Neural cell (in vitro differentiated cells): ENCODE measurements at regions not wholly inside any gene's neighbourhood (a gene's known extent, or its start where the extent isn't known, plus 50 kb on each side); places are given as distances from the start of the nearest gene placed in this dataset.
A peak's percentile ranks its signal among the peaks of the same experiment; 100 is the strongest.

Experiments
- H2AFZ ChIP-seq: fragments of 200-600, 300-800 bp; sonication (generic), shearing (Covaris generic); 2 replicates; pipeline ENCODE4 v1.6.0; 2014; ENCODE audit warnings: low read depth, mild to moderate bottlenecking, antibody characterized with exemption, low read length, moderate library complexity
- H3F3A ChIP-seq: fragments of 200-600 bp; shearing (Covaris generic); 2 replicates; pipeline ENCODE4 v1.6.1; 2016; ENCODE audit warnings: mild to moderate bottlenecking, moderate library complexity, mixed read lengths, antibody characterized with exemption, low read length; ENCODE audit not compliant: insufficient read depth, poor library complexity, severe bottlenecking
- H3K27ac ChIP-seq: fragments of 200-600, 300-800 bp; sonication (generic), shearing (Covaris generic); 2 replicates; pipeline ENCODE4 v1.5.1; 2014; ENCODE audit warnings: mild to moderate bottlenecking, low read length, moderate library complexity
- H3K27me3 ChIP-seq: fragments of 300-800, 200-600 bp; sonication (generic), shearing (Covaris generic); 2 replicates; pipeline ENCODE4 v1.6.0; 2014; ENCODE audit warnings: mild to moderate bottlenecking, low read depth, low read length, moderate library complexity; ENCODE audit not compliant: insufficient read depth
- H3K36me3 ChIP-seq: fragments of 300-800, 200-600 bp; sonication (generic), shearing (Covaris generic); 2 replicates; pipeline ENCODE4 v1.5.1; 2014; ENCODE audit warnings: mild to moderate bottlenecking, antibody characterized with exemption, low read length, moderate library complexity; ENCODE audit not compliant: insufficient read depth
- H3K4me2 ChIP-seq: fragments of 300-800, 200-600 bp; sonication (generic), shearing (Covaris generic); 2 replicates; pipeline ENCODE4 v1.6.0; 2014; ENCODE audit warnings: mild to moderate bottlenecking, low read length
- H3K4me3 ChIP-seq: fragments of 300-800, 200-600 bp; sonication (generic), shearing (Covaris generic); 2 replicates; pipeline ENCODE4 v1.5.1; 2014; ENCODE audit warnings: mild to moderate bottlenecking, low read length, moderate library complexity
- H3K79me2 ChIP-seq: fragments of 200-600 bp; shearing (Covaris generic); replicated peaks from 2 replicates; pipeline ENCODE4 v1.6.0; 2014; ENCODE audit warnings: mild to moderate bottlenecking, low read length, moderate library complexity; ENCODE audit not compliant: insufficient read depth
- H3K9ac ChIP-seq: fragments of 300-800, 200-600 bp; sonication (generic), shearing (Covaris generic); 2 replicates; pipeline ENCODE4 v1.6.1; 2016; ENCODE audit warnings: mild to moderate bottlenecking, low read length, mixed read lengths
- H3K9me2 ChIP-seq: fragments of 200-600 bp; shearing (Covaris generic); 2 replicates; pipeline ENCODE4 v1.6.1; 2016; ENCODE audit warnings: mild to moderate bottlenecking, low read length, mixed read lengths; ENCODE audit not compliant: insufficient read depth
- H3K9me3 ChIP-seq: fragments of 200-600, 300-800 bp; sonication (generic), shearing (Covaris generic); 2 replicates; pipeline ENCODE4 v1.6.1; 2016; ENCODE audit warnings: mild to moderate bottlenecking, mixed run types, low read length, moderate library complexity, mixed read lengths
- H4K20me1 ChIP-seq: fragments of 200-600 bp; shearing (Covaris generic); 2 replicates; pipeline ENCODE4 v1.6.1; 2016; ENCODE audit warnings: mild to moderate bottlenecking, mixed run types; ENCODE audit not compliant: insufficient read depth
- EP300 ChIP-seq: fragments of 450-650 bp; conservative IDR thresholded peaks from 2 replicates; pipeline ENCODE4 v1.6.1; 2014; ENCODE audit warnings: antibody characterized with exemption, mild to moderate bottlenecking, moderate library complexity; ENCODE audit not compliant: poor library complexity, severe bottlenecking
- EZH2 ChIP-seq: fragments of 200-600, 300-800 bp; shearing (Covaris generic), sonication (generic); IDR thresholded peaks from 2 replicates; pipeline ENCODE4 v1.6.1; 2014; ENCODE audit warnings: antibody characterized with exemption, low read length, borderline replicate concordance, mild to moderate bottlenecking; ENCODE audit not compliant: insufficient read depth, poor library complexity, severe bottlenecking
- MXI1 ChIP-seq: fragments of 450-650 bp; conservative IDR thresholded peaks from 2 replicates; pipeline ENCODE4 v1.6.1; 2014; ENCODE audit warnings: antibody characterized with exemption, mild to moderate bottlenecking; ENCODE audit not compliant: poor library complexity, severe bottlenecking
- POLR2AphosphoS5 ChIP-seq: IDR thresholded peaks from 2 replicates; pipeline ENCODE4 v1.6.1; 2012
- RAD21 ChIP-seq: fragments of 450-650 bp; conservative IDR thresholded peaks from 2 replicates; pipeline ENCODE4 v1.6.1; 2014; ENCODE audit warnings: antibody characterized with exemption, mild to moderate bottlenecking, moderate library complexity
- SMC3 ChIP-seq: fragments of 450-650 bp; conservative IDR thresholded peaks from 2 replicates; pipeline ENCODE4 v1.6.1; 2014; ENCODE audit warnings: antibody characterized with exemption, mild to moderate bottlenecking, moderate library complexity; ENCODE audit not compliant: poor library complexity
- TAF1 ChIP-seq: IDR thresholded peaks from 2 replicates; pipeline ENCODE4 v1.6.1; 2012; ENCODE audit warnings: low read depth
- TF ChIP-seq, protein P1 (sequence below): fragments of 450-650 bp; IDR thresholded peaks from 2 replicates; pipeline ENCODE4 v1.5.1; 2014; ENCODE audit warnings: antibody characterized with exemption, mild to moderate bottlenecking, moderate library complexity; ENCODE audit not compliant: poor library complexity, severe bottlenecking
- TF ChIP-seq, protein P2 (sequence below): IDR thresholded peaks from 2 replicates; pipeline ENCODE4 v1.6.1; 2012; ENCODE audit warnings: borderline replicate concordance

DNA sequence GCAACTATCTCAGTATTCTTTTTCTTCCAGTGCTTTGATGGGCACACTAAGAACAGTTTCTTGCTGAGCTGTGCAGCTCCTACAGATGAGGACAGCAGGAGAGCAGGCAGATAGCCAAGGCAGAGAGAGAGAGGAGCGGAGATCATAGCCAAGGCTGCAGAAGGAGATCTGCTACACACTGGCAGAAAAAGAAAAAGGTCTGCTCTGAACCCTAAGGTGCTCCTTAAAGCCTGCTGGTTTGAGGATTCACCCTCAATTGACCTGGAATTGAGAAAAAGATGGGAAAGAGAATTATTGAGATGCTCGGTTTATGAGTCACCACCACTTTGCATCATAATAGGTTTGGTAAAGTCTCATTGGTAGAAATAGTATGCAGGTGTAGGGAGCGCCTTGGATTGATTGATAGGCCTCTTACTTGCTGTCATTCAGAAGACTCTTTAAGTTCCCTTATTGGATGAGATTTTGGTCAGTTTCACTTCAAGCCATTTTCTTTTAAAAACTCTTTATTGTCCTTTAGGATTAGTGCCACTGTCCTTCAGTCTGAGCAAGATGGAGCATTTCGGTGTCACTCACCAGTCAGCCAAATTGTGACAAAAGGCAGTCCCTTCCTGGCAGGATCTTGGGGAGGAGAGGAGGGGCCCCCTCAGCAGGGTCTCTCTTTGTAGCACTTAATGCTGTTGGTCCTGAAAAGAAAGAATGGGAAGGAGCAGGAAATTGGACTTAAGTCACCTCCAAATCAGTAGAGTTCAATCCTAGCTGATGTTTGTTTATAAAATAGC lies 685.0 kb downstream of the ADGRL2 start:
- Histone ChIP-seq H3K9me2 (no peaks in the 10 kb centered on the region), H3K27ac (peak overlapping the region; percentile 4), H3K27me3 (no peaks in the 10 kb centered on the region), H3K4me2 (no peak overlapping the region), H3K9me3 (no peaks in the 10 kb centered on the region), H3K36me3 (no peaks in the 10 kb centered on the region), H3K4me3 (peak overlapping the region; percentile 38), H4K20me1 (no peaks in the 10 kb centered on the region), H3F3A (no peaks in the 10 kb centered on the region), H2AFZ (no peak overlapping the region), H3K9ac (no peak overlapping the region), H3K79me2 (no peaks in the 10 kb centered on the region)
- TF ChIP-seq, protein P1, sequence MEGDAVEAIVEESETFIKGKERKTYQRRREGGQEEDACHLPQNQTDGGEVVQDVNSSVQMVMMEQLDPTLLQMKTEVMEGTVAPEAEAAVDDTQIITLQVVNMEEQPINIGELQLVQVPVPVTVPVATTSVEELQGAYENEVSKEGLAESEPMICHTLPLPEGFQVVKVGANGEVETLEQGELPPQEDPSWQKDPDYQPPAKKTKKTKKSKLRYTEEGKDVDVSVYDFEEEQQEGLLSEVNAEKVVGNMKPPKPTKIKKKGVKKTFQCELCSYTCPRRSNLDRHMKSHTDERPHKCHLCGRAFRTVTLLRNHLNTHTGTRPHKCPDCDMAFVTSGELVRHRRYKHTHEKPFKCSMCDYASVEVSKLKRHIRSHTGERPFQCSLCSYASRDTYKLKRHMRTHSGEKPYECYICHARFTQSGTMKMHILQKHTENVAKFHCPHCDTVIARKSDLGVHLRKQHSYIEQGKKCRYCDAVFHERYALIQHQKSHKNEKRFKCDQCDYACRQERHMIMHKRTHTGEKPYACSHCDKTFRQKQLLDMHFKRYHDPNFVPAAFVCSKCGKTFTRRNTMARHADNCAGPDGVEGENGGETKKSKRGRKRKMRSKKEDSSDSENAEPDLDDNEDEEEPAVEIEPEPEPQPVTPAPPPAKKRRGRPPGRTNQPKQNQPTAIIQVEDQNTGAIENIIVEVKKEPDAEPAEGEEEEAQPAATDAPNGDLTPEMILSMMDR: no peak
- TF ChIP-seq SMC3 (peak; percentile 11), POLR2AphosphoS5 (no peak)

DNA sequence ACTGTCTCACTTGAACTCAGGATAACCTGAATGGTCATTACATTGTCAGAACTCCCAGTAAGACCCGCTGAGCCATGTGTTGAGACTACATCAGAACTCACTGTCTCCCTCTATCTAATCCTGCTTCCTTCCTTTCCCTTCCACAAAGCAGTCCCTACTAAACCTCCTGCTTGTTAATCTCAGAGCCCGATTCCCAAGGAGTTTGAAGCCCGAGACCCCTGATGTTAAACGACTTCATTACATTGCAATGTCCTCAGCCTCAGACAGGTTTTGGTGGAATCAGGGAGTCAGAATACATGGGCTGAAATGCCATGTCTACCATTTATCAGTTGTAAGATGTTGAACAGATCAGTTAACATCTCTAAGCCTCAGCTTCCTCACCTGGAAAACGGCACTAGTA lies 682.4 kb downstream of the ADGRL2 start:
- no peak overlapping the region for H3K27ac ChIP-seq
- no peaks in the 10 kb centered on the region for H3K9me3 ChIP-seq
- no peaks in the 10 kb centered on the region for H3K79me2 ChIP-seq
- no peaks in the 10 kb centered on the region for H3K36me3 ChIP-seq
- TF ChIP-seq, protein P1: no peak
- TF ChIP-seq, protein P2, sequence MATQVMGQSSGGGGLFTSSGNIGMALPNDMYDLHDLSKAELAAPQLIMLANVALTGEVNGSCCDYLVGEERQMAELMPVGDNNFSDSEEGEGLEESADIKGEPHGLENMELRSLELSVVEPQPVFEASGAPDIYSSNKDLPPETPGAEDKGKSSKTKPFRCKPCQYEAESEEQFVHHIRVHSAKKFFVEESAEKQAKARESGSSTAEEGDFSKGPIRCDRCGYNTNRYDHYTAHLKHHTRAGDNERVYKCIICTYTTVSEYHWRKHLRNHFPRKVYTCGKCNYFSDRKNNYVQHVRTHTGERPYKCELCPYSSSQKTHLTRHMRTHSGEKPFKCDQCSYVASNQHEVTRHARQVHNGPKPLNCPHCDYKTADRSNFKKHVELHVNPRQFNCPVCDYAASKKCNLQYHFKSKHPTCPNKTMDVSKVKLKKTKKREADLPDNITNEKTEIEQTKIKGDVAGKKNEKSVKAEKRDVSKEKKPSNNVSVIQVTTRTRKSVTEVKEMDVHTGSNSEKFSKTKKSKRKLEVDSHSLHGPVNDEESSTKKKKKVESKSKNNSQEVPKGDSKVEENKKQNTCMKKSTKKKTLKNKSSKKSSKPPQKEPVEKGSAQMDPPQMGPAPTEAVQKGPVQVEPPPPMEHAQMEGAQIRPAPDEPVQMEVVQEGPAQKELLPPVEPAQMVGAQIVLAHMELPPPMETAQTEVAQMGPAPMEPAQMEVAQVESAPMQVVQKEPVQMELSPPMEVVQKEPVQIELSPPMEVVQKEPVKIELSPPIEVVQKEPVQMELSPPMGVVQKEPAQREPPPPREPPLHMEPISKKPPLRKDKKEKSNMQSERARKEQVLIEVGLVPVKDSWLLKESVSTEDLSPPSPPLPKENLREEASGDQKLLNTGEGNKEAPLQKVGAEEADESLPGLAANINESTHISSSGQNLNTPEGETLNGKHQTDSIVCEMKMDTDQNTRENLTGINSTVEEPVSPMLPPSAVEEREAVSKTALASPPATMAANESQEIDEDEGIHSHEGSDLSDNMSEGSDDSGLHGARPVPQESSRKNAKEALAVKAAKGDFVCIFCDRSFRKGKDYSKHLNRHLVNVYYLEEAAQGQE: no peak
- TF ChIP-seq EP300 (no peak), POLR2AphosphoS5 (no peak), MXI1 (no peak), RAD21 (no peak), TAF1 (no peak), EZH2 (no peak), SMC3 (no peak)
- H3K9me2 ChIP-seq: no peaks in the 10 kb centered on the region
- no peaks in the 10 kb centered on the region for H4K20me1 ChIP-seq
- H3K27me3 ChIP-seq: no peaks in the 10 kb centered on the region
- no peak overlapping the region for H3K4me3 ChIP-seq
- H3F3A ChIP-seq: no peaks in the 10 kb centered on the region
- no peak overlapping the region for H2AFZ ChIP-seq
- H3K9ac ChIP-seq: no peak overlapping the region
- no peak overlapping the region for H3K4me2 ChIP-seq
